Stomach smooth muscle (tissue), 2 donors: ENCODE measurements at regions not wholly inside any gene's neighbourhood (a gene's known extent, or its start where the extent isn't known, plus 50 kb on each side); places are given as distances from the start of the nearest gene placed in this dataset.

Source experiments
- H3K27ac ChIP-seq: one replicate; pipeline ENCODE4 v1.7.0; 2013; ENCODE audit warnings: mild to moderate bottlenecking, low read length, inconsistent platforms
- H3K27me3 ChIP-seq, 2 donors: one replicate each; pipeline ENCODE4 v1.7.0; 2013; ENCODE audit warnings: low read length in 2 of 2; ENCODE audit not compliant: insufficient read depth in 2 of 2, control insufficient read depth in 1 of 2
- H3K36me3 ChIP-seq, 2 donors: one replicate each; pipeline ENCODE4 v1.7.0; 2013; ENCODE audit warnings: low read length in 2 of 2; ENCODE audit not compliant: control insufficient read depth in 2 of 2, insufficient read depth in 2 of 2
- H3K4me1 ChIP-seq: one replicate; pipeline ENCODE4 v1.7.0; 2013; ENCODE audit warnings: low read length; ENCODE audit not compliant: control insufficient read depth, insufficient read depth
- H3K4me3 ChIP-seq, 2 donors: one replicate each; pipeline ENCODE4 v1.7.0; 2013; ENCODE audit warnings: low read length in 2 of 2
- H3K9ac ChIP-seq, 2 donors: one replicate each; pipeline ENCODE4 v1.7.0; 2013; ENCODE audit warnings: low read length in 2 of 2, mild to moderate bottlenecking in 1 of 2
- H3K9me3 ChIP-seq, 2 donors: one replicate each; pipeline ENCODE4 v1.7.0; 2013; ENCODE audit warnings: low read length in 2 of 2; ENCODE audit not compliant: control insufficient read depth in 2 of 2
- donor health status: healthy.
- donor health status: Pancreatic carcinoma.

DNA sequence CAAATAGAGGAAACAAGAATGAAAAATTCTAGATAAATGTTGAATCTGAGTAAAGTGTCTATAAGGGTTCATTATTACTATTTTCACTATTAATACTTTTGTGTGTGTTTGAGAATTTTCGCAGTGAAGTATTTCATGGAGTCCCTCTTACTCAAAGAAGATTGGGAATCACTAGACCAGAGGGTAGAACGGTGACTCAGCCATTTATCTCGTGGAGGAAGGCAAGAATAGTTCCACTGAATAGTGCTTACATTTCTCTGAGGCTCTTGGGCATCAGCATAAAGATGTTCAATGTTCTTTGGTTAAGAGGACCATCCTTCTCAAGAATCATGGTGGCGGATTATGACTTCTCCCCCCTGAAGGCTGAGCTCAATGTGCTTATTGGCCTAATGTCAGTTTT is 376.7 kb upstream of the ARID1B start:
- H3K36me3 ChIP-seq = no peaks in the 10 kb centered on the region
- no peaks in the 10 kb centered on the region for H3K4me1 ChIP-seq
- no peak overlapping the region for H3K9ac ChIP-seq
- H3K27ac ChIP-seq = no peak overlapping the region
- peaks cover 5 to 11% of the 10 kb centered on the region in 2 donors for H3K27me3 ChIP-seq
- H3K9me3 ChIP-seq = no peaks in the 10 kb centered on the region
- H3K4me3 ChIP-seq = no peak overlapping the region

DNA sequence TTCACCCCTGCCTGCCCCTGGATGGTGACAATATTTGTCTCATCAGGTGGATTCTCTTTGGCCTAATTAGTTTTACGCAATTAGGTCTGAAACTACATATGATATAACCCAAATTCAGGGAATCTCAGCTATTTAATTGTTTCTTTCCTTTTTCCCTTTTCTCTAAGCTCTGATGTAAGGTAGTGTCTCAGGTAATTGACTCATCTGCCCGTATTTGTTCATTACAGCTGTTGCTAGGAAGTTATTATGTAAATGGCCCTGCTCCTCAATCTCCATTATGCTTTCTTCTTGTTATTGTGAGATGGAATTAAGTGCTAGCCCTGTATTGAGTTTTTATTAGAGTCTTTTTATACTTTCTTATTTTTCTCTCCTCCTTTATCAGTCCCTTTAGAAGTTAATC is 378.2 kb upstream of the ARID1B start:
- no peaks in the 10 kb centered on the region for H3K36me3 ChIP-seq
- no peak overlapping the region for H3K9ac ChIP-seq
- peaks cover 5 to 11% of the 10 kb centered on the region in 2 donors for H3K27me3 ChIP-seq
- H3K27ac ChIP-seq = no peak overlapping the region
- H3K9me3 ChIP-seq = no peaks in the 10 kb centered on the region
- H3K4me1 ChIP-seq = no peaks in the 10 kb centered on the region
- no peak overlapping the region for H3K4me3 ChIP-seq

GRCh38 chr6:156398371-156398770 is 378.8 kb upstream of the ARID1B start:
- Histone ChIP-seq H3K36me3 (no peaks in the 10 kb centered on the region), H3K9me3 (no peaks in the 10 kb centered on the region), H3K4me1 (no peaks in the 10 kb centered on the region), H3K9ac (no peak overlapping the region), H3K27ac (no peak overlapping the region), H3K27me3 (peaks cover 5 to 11% of the 10 kb centered on the region in 2 donors), H3K4me3 (no peak overlapping the region)

DNA sequence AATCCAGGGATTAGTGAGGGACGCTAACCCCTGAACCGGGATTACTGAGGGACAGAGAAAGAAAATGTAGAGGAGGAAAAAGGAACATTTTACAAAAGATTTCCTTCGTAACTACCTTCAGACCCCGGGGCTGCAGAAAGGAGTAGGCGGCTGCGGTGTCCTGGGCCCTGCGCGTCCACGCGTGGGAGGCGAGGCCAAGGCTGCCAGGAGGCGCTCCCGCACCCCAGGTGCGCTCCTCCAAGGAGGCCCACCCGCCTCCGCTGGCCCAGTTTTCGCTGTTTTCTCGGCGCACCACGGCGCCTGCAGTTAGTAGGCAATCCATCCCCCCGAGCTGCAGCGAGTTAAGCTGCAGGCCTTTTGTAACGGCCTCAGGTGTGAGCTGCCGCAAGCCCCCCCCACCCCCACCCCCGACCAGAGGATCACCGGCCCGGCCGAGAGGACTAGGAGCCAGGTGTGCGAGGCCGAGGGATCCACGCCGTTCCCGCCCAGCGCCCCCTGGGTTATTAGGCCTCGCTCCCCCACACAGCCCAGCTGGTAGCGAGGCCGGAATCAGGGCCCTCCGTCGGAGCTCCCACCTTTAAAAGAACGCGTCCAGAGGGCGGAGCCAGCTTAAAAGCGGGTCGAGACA is 380.3 kb upstream of the ARID1B start:
- Histone ChIP-seq H3K4me1 (no peaks in the 10 kb centered on the region), H3K27ac (no peak overlapping the region), H3K36me3 (no peaks in the 10 kb centered on the region), H3K9ac (no peak overlapping the region), H3K27me3 (peaks cover 5 to 13% of the 10 kb centered on the region in 2 donors), H3K4me3 (no peak overlapping the region), H3K9me3 (no peaks in the 10 kb centered on the region)

GRCh38 chr6:156396068-156396771 is 381.0 kb upstream of the ARID1B start:
- Histone ChIP-seq H3K27me3 (peaks cover 5 to 13% of the 10 kb centered on the region in 2 donors), H3K27ac (no peak overlapping the region), H3K9me3 (no peaks in the 10 kb centered on the region), H3K9ac (no peak overlapping the region), H3K4me3 (no peak overlapping the region), H3K36me3 (no peaks in the 10 kb centered on the region), H3K4me1 (no peaks in the 10 kb centered on the region)

GRCh38 chr6:156395276-156395675 is 381.9 kb upstream of the ARID1B start:
- no peak overlapping the region for H3K27ac ChIP-seq
- peaks cover 5 to 13% of the 10 kb centered on the region in 2 donors for H3K27me3 ChIP-seq
- no peaks in the 10 kb centered on the region for H3K36me3 ChIP-seq
- H3K4me1 ChIP-seq = no peaks in the 10 kb centered on the region
- H3K9ac ChIP-seq = no peak overlapping the region
- H3K9me3 ChIP-seq = no peaks in the 10 kb centered on the region
- no peak overlapping the region for H3K4me3 ChIP-seq

- H3K9me3 ChIP-seq = no peaks in the 10 kb centered on the region
- H3K27me3 ChIP-seq = peaks cover 5% of the 10 kb centered on the region in 2 donors
- H3K27ac ChIP-seq = no peak overlapping the region
- H3K4me1 ChIP-seq = no peaks in the 10 kb centered on the region
- H3K4me3 ChIP-seq = no peak overlapping the region
- no peaks in the 10 kb centered on the region for H3K36me3 ChIP-seq
- H3K9ac ChIP-seq = no peak overlapping the region
Measured at GRCh38 chr6:156392648-156393047, 384.5 kb upstream of the ARID1B start.

DNA sequence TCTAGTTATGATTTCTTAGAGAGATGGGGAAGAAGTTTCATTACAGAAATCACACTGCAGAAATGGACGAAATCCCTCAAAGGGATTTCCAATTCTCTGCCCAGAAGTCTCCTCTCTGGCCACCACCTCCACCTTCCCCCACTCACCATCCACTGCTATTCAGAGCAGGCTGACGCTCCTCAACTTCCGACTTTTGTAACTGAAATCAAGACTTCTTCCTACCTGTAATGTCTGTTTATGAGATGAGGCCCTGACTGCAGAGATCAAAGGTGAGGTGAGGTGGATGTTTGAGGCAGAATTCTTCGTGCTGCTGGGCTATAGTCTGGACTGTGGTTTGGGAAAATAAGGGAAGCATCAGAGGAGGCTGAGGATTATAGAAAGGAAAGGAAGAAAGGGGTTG is 385.2 kb upstream of the ARID1B start:
- no peak overlapping the region for H3K27ac ChIP-seq
- H3K4me3 ChIP-seq = no peak overlapping the region
- H3K9me3 ChIP-seq = no peaks in the 10 kb centered on the region
- H3K36me3 ChIP-seq = no peaks in the 10 kb centered on the region
- no peak overlapping the region for H3K9ac ChIP-seq
- H3K4me1 ChIP-seq = no peaks in the 10 kb centered on the region
- H3K27me3 ChIP-seq = peaks cover 2 to 5% of the 10 kb centered on the region in 2 donors

DNA sequence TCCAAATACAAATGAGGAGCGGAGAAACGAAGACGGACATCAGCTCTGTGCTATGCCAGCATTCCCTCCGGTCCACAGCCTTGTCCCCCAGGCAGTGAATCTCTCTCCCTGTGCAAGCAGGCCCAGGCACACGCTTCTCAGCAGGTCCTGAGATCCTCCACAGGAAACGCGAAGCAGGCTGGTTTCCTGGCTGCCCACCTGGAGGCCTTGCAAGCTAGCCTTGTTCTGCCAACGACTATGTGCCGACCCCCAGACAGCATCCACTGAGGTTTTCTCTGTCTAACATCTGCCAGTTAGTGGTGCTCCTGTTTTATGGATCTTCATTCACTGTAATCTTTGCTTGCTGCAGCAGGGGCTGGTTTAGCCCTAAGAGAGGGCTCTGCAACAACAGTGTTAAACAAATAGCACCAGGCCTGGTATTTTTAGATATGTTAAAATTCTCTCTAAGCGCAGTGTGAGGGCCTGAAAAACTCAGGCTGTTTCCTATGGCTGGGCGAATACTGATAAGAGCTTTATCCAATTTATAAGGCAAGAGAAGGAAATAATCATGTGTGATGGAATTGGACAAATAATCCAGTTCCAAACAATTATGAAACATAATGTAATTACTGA is 386.0 kb upstream of the ARID1B start:
- H3K36me3 ChIP-seq = no peaks in the 10 kb centered on the region
- H3K4me1 ChIP-seq = no peaks in the 10 kb centered on the region
- H3K27me3 ChIP-seq = peaks cover under 1 to 2% of the 10 kb centered on the region in 2 donors
- no peak overlapping the region for H3K27ac ChIP-seq
- no peak overlapping the region for H3K9ac ChIP-seq
- H3K4me3 ChIP-seq = no peak overlapping the region
- H3K9me3 ChIP-seq = no peaks in the 10 kb centered on the region

DNA sequence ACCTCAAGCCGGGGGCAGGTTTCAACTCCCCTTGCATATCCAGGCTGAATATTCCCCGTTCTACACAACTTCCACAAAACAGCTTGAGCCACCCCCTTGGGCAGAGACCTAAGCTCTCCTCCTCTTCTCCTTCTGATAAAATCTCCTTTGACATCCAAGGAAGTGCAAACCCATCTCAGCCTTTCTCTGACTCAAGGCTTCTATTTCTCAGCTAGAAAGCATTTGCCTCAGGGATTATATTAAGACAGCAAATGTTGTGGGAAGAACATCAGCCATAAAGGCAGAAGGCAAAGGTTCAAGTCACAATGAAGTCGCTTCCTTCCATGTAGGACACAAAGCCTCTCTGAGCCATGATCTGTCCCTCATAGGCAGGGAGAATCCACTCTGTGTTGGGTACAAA is 386.6 kb upstream of the ARID1B start:
- Histone ChIP-seq H3K9me3 (no peaks in the 10 kb centered on the region), H3K4me3 (no peak overlapping the region), H3K27ac (no peak overlapping the region), H3K9ac (no peak overlapping the region), H3K27me3 (peaks cover 0 to 2% of the 10 kb centered on the region in 2 donors), H3K36me3 (no peaks in the 10 kb centered on the region), H3K4me1 (no peaks in the 10 kb centered on the region)

DNA sequence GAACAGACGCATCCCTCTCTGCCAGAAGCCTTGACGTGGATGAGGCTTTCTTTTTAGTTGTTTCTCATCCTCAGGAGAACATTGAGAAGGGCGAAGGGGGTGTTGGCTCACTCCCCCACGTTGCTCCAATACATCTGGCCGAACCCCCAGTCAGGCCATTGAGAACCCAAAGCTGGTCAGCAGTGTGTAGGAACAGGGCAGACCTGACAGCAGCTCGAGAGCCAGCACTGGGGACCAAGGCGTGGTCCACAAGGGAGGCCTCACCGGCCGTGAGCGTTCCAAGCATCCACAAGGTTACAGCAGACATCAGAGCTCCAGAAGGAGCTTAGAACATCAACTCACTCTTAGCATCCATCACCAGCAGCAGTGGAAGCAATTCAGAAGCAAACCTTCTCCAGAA is 387.9 kb upstream of the ARID1B start:
- Histone ChIP-seq H3K27ac (no peak overlapping the region), H3K9me3 (no peaks in the 10 kb centered on the region), H3K27me3 (peaks cover 0 to 2% of the 10 kb centered on the region in 2 donors), H3K4me3 (no peak overlapping the region), H3K4me1 (no peaks in the 10 kb centered on the region), H3K9ac (no peak overlapping the region), H3K36me3 (no peaks in the 10 kb centered on the region)
